ENCODE measurements at regions not wholly inside any gene's neighbourhood (a gene's known extent, or its start where the extent isn't known, plus 50 kb on each side); places are given as distances from the start of the nearest gene placed in this dataset.

DNA sequence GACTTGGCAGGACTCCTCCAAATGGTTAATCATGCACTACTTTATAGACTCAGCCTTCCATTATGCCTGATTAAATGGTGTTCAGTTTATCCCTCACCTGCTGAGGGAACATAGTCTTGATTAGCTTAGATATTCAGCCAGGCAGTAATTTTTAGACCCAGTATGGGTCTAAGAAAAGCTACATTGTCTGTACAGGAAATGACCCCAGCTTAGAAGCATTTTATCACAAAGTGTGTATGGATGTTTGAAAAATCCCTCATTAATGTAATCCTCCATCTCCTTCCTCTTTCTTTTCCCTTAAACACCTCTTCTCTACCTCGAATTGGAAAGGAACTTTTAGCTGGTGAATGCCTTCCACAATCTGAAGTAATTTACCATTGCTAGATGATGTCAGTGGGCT lies 252.2 kb upstream of the BMP2 start:
- DNase-seq (ENCODE audit: extremely low read depth in 1 of 11, low read depth in 9 of 11, low spot score in 4 of 11): no peak

DNA sequence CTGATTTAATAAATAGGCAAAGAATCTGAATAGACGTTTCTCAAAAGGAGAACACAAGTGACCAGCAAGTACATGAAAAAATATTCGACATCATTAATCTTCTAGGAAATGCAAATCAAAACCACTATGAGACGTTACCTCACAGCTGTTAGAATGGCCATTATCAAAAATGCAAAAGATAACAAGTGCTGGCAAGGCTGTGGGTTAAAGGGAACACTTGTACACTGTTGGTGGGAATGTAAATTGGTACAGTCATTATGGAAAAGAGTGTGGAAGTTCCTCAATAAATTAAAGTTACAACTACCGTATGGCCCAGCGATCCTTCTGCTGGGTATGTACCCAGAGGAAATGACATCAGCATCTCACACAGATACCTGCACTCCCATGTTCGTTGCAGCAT lies 253.9 kb upstream of the BMP2 start:
- no peak for DNase-seq (ENCODE audit: extremely low read depth in 1 of 11, low read depth in 9 of 11, low spot score in 4 of 11)

DNA sequence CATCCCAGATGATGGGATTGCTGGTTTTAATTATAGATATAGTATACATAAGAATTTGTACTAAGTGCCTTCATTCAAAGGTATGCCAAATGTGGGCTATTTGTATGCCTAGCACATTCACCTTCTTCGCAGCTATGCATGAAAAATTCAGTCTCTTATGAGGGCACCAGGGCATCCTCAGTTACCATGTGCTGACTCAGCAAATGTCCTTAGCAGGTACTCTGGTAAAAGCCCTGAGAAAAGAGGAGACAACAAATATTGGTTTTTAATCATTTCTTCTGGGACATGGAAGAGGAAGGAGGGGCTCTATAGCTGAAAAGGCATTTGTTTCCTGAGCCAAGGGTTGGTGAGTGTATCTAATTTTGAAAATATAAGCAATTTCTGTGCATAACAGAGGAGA lies 258.1 kb upstream of the BMP2 start:
- DNase-seq (ENCODE audit: extremely low read depth in 1 of 11, low read depth in 9 of 11, low spot score in 4 of 11): no peak

DNA sequence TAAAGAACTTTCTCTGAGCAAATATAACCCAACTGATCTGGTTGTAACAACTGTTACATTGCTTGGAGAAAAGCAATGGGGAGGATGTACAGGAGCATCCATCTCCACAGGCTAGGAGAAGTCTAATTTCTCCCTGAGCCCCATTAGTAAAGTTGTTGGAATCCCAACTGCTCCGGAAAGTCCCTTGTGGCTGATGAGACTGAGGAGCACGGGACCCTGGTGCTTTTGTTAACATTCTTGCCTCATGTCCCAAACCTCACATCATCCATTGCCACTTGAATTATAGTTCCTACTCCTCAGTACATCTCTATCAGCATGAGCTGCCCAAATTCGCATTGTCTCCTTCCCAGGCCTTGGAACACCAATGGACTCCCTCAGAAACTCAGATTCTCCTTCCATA lies 260.6 kb upstream of the BMP2 start:
- no peak for DNase-seq (ENCODE audit: extremely low read depth in 1 of 11, low read depth in 9 of 11, low spot score in 4 of 11)

DNA sequence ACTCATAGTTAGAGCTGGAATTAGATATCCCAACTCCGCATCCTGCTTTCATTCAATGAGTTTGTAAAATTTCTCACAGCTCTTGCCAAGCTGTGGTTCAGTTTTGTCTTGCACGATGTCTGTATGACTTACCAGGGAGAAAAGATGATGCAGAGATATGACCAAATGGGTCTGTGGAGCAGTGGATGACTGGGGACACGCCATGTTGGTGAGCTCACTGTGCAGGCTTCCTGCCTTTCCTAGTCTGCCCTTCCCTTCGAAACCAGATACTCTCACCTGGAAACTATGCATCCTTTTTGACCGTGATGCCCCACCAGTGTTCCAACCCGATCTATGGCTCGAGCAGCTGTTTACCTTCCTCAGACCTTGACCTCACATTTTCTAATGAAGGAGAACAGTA lies 262.7 kb upstream of the BMP2 start:
- no peak for DNase-seq (ENCODE audit: extremely low read depth in 1 of 11, low read depth in 9 of 11, low spot score in 4 of 11)

DNA sequence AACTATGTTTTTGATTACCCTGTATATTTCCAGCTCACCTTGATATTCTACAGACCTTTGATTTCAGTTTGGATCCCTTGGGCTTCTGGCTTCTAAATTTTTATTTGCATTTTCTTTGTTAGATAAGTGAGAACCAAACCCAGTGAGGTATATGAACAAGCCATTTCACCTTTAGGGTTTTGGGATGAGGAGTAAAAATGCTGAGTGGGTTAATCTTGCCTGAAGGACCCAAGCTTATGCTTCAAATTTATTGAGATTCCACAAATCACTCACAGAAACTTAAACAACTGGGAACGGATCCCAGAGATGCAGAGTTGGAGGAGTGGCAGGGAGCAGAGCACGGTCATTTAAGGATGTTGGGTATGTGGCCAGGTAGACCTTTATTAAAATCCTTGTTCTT lies 263.3 kb upstream of the BMP2 start:
- no peak for DNase-seq (ENCODE audit: extremely low read depth in 1 of 11, low read depth in 9 of 11, low spot score in 4 of 11)

DNA sequence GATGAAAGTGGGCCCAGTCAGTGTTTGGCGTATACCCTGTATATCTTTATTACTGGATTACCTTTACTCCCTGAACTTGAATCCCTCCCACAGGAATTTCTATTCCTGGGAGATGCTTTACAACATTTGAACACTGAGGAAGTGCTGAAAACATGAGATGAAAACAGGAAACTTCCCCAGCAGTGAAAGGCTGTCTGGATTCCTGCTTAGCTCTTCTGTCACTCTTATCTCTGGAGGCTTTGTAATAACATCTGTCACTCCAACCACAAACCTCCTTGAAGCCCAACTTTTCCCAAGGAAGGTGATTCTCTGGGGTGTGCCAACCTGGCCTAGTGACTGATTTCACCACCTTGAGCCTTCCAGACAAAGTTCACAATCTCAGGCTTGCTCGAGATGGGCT lies 264.5 kb upstream of the BMP2 start:
- no peak for DNase-seq (ENCODE audit: extremely low read depth in 1 of 11, low read depth in 9 of 11, low spot score in 4 of 11)

DNA sequence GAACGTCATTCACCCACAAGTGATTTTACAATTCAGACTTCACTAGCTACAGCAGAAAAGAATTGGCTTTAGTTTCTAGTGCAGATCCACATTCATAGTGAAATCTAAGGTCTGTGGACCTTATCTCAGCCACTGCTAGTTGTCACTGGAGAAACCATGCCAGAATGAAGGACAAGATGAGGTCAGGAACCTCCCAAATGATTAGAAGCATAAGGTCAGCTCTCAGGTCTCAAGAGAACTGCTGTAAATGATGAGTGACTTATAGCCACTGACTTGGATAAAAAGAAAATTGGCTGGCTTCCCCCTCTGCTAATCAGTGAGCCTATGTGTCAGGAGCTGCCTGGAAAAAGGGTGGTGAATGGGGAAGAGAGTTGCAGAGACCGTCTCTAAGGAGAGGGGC lies 265.3 kb upstream of the BMP2 start:
- DNase-seq (ENCODE audit: extremely low read depth in 1 of 11, low read depth in 9 of 11, low spot score in 4 of 11): no peak

DNA sequence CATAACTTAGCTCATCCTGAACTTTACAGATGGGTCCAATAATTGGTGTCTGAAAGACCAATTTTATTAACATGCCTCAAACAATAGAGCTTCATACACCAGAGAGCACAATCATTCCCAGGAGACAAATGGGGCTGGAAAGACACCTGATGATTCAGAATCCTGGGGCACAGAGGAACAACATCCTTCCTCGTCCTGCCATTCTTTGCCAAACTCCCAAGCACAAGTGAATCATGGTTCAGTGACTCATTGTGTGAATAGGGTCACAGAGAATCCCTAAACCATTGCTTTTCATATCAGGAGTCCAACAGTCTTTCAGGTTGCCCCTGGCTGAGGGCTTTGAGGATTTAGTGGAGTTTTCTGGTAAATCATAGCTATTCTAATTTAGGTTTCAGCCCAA lies 266.4 kb upstream of the BMP2 start:
- DNase-seq (ENCODE audit: extremely low read depth in 1 of 11, low read depth in 9 of 11, low spot score in 4 of 11): no peak

DNA sequence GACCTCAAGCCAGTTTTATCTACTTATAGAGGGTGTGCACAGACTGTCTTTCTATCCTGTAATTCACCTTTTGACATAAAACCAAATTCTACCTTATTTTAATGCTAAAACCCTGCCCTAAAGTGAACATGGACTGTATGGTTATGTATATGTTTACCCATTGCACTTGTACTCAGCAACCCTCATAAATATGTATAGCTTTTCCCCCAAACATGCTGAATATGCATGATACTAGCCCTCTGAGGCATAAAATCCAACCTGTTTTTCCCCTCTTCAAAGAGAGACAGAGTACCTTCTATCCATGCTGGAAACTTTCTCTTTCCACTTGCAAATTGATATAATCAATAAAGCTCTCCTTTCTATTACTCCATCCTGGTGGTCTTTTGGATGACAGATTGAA lies 267.9 kb upstream of the BMP2 start:
- DNase-seq (ENCODE audit: extremely low read depth in 1 of 11, low read depth in 9 of 11, low spot score in 4 of 11): no peak

DNA sequence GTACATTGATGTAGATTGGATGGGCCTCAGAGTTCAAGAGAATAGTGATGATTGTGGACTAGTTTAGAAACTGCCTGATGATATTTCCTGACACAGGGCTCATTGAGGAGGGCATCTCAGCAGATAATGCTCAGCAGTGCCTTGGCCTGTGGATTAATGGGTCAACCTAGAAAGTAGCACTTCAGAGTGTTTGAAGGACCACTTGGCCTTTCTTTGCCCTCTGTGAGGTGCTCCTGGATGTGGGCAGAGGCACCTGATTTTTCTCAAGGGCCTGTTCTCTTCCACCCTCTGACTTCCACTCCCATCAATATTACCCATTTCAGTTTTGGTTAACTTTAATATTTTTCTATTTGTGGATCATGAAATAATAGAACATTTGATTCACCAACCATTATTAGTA lies 270.6 kb upstream of the BMP2 start:
- DNase-seq (ENCODE audit: extremely low read depth in 1 of 11, low read depth in 9 of 11, low spot score in 4 of 11): no peak

DNA sequence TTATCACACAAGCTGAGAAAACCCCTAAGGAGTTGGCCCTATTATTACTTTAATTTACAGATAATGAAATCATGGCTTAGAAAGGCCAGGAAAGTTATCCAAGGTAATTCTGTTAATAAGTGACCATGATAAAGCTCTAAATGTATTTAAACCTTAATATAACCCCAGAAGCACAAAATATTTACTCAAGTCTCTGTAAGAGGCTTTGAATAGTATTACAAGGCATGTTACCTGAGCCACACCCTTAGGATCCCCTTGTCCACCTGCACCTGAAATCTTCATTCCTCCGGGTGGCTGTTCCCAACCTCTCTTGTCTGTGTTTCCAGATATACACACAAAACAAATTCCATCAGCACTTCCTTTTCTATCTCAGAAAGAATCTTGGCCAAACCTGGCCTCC lies 271.6 kb upstream of the BMP2 start:
- DNase-seq (ENCODE audit: extremely low read depth in 1 of 11, low read depth in 9 of 11, low spot score in 4 of 11): no peak

DNA sequence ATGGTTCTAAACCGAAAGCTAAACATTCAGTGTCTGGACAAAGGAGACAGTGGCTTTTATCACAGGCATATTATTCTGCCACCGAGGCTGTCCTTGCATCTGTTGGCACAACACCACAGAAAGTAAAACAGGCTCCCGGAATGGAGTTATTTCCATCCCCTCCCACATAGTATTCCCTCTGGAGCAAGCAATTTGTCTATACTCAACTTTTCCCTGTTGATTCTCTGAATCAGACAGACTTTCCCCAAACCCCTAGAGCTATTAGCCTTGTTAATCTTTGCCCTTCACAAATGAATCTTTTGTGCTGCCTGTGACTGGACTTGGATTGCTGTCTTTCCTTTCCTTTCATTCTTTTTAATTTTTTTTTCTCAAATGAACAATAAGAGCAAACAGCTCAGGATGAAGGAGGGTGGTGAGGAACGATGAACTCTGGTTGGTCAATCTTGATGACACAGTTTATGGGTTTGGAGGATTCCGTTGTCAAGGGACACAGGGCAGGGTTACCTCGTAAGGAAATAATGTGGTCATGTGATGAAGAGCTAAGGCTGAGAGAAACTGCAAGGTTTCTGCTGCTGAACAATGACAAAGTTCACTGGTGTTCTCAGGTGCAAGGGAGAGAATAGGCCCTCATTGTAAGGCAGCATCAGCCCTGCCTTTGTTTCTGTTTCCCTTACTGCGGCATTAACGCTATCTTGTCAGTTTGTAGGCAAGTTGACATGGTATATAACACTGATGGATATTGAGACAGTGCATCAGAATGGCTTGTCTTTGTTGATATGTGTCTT lies 275.0 kb upstream of the BMP2 start:
- no peak for DNase-seq (ENCODE audit: extremely low read depth in 1 of 11, low read depth in 9 of 11, low spot score in 4 of 11)

DNA sequence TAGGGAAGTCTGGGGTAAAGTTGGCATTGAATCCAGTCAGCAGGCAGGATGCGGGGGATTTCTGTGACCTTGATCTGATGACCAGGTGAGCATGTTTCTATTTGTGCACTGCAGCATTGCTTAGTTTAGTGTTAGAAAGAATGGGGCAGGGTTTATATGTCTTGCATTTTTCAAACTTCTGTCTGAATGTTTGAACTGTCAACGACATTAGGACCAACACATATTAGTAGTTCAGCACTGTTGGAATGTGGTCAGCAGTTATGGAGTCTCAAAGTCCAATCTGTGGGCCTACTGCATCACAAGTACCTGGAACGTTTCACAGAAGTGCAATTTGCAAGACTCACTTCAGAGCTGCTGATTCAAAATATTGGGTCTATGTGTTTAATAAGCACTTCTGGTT lies 276.6 kb upstream of the BMP2 start:
- DNase-seq (ENCODE audit: extremely low read depth in 1 of 11, low read depth in 9 of 11, low spot score in 4 of 11): no peak

DNA sequence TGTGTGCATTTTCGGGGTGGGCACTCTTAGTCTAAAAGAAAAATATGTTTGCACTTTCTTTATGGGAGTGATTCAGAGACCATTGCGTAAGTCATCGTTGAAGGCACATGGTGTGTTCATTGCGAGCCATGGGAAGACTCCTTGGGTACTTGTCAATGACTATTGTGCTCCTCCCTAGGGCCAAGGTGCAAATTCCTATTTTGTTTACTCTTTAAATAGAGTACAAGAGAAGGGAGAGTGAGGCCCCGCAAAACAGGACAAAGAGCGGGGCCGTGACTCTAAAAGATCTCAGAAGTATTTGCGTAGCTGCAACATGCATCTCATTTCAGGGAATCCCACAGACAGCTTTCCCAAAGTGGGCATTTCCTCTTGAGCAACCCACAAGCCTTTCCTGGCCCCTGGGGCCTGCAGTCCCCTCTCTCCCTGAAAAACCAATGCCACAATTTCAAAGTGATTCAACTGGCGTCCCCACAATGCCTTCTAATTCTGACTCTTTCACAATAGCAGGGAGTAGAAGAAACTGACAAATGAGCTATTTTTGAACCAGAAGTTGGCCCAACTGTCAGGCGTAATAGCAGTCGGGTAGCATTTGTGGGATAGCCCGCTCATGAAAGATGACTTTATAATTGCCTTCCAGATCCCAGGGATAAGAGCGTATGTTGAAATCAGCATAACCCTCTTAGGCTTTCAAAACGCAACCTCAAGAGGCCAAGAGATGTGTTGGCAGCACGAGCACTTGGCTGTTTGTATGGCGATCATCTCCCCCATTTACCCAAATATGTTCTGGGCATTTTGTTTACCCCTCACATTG lies 277.9 kb upstream of the BMP2 start:
- DNase-seq (ENCODE audit: extremely low read depth in 1 of 11, low read depth in 9 of 11, low spot score in 4 of 11): no peak

DNA sequence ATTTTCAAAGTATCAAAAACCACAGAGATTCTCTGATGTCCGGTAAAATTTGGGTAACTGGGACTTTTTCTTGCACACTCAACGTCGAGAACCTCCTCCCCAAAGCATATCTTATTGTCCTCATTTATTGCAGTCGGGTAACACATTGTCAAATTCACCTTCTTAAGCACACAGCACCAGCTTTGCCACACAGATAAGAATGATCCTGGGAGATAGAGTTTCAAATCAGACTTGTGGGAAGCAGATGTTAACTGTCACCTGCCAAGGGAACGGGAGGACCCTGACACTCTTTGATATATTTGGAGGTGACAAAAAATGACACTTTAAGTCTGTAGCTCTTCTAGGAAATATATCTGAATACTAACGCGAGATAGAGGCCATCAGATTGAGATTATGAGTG lies 282.1 kb upstream of the BMP2 start:
- DNase-seq (ENCODE audit: extremely low read depth in 1 of 11, low read depth in 9 of 11, low spot score in 4 of 11): no peak

DNA sequence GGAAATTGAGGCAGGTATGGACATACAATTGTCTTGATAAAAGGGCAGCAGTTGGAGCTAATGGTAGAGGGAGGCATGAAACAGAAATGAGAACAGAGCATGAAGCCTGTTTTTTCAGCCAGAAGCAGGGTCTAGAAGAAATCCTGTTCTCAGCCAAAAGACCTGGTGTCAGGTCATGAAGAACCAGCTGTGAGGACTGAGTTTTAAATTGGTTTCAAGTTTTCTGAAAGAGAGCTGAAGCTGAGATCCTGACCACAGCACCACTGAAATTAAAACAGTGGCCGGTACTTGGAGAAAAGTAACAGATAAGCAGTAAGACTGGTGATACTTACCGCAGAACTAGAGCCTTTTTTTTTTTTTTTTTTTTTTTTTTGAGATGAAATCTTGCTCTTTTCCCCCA lies 283.8 kb upstream of the BMP2 start:
- no peak for DNase-seq (ENCODE audit: extremely low read depth in 1 of 11, low read depth in 9 of 11, low spot score in 4 of 11)

DNA sequence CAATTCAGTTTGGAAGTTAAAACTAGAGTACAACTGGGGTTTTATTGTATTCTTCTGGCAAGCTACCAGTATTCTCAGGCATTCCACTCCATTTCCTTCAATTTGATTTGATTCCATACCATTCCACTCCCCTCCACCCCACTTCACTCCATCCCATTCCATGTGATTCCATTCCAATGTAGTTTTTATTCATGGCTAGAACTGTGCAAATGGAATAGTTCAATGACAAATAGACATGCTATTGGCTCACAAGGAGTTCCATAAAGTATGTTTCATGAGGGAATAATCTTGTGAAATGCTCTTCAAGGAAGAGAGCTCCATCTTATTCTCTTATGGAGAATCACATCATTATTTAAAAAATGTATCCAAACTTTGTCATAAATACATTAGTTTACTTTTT lies 285.0 kb upstream of the BMP2 start:
- no peak for DNase-seq (ENCODE audit: extremely low read depth in 1 of 11, low read depth in 9 of 11, low spot score in 4 of 11)

DNA sequence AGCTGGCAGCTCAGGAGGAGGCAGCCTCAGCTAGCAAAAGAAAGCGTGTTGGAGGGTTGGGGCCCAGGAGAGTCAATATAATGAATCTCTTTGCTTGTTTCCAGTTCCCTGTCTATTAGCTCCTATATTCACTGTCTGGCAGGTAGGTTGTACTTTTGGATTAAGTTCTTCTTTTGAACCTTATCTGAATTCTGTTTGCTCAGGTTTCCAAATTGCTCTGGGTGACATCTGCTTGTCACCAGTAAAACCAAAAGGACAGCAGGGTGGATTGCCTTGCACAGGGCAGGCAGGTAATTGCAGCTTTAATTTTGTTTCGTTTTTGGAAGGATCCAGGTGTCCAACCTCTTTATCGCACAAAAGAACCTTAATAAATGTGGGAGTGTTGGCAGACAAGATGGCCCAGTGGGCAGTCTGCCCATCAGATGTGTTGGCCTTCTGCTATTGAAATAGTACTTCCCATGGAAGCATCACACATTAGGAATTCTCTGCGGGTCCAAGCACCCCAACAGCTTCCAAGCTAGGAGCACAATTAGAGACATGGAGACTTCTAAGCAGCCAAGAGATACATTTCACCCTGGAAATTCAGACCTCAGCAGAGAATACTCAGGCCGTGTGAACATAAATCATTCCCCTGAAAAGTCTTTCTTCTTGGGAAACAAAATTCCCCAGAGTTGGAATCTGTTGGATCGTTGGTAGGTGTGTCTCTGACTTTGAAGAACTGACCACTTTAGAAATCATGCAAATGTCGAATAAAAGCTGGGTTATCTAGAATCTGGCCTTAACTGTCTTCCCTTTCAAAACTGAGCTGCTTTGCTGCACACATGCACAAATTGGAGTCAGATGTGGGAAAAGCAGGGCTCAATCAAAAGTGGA lies 286.9 kb upstream of the BMP2 start:
- DNase-seq (ENCODE audit: extremely low read depth in 1 of 11, low read depth in 9 of 11, low spot score in 4 of 11): no peak

DNA sequence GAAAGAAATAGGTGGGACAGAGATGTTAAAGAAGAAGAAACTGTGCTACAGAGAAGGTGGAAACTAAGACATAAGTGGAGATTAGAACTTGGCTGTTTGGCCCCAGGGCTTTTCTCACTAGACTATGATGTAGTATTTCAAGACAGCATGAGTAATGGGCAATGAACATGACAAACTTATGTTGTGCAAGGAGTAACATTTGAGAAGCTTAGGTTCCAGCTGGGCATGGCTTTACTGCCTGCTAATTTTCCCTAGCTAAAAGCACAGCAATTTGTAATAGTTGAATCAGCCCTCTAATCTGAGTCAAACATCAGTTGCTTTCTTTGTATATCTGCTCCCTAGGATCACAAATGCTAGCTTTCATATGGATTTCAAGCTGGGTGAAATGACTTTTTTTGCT lies 294.3 kb upstream of the BMP2 start:
- DNase-seq (ENCODE audit: extremely low read depth in 1 of 11, low read depth in 9 of 11, low spot score in 4 of 11): no peak

Data from renal cortex interstitium (tissue), 11 donors.